AG10803 (cell line): ENCODE measurements at regions not wholly inside any gene's neighbourhood (a gene's known extent, or its start where the extent isn't known, plus 50 kb on each side); places are given as distances from the start of the nearest gene placed in this dataset.

Experiments used
- DNase-seq: peaks from one replicate; pipeline ENCODE4 v3.0.0; 2010; ENCODE audit warnings: low read depth
- H3K4me3 ChIP-seq: 2 replicates; pipeline ENCODE4 v1.5.1; 2011; ENCODE audit warnings: mild to moderate bottlenecking, low read length, control low read depth
- TF ChIP-seq, protein P1 (sequence below): conservative IDR thresholded peaks from 2 replicates; pipeline ENCODE4 v1.5.1; 2011; ENCODE audit warnings: mild to moderate bottlenecking, low read length, control low read depth, inconsistent platforms

DNA sequence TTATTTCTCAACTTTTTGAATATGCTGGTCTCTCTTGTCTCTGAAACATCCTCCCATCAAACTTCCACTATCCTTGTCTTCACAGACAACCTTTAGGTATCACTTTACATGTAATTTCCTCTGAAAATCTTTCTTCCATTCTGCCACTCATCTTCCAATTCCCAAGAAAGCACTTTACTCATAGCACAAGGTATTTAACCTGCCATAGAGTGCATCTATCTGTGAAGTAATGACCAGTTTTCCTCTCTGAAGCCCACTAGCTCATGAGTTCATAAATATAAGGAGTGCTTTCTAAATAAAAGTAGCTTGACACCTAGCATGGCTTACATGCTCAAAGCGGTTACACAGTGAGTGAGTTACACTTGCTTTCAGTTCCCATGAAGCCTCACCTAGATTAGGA lies 160.7 kb upstream of the CMC1 start:
- no peak overlapping the region for H3K4me3 ChIP-seq
- no peak for DNase-seq
- TF ChIP-seq, protein P1, sequence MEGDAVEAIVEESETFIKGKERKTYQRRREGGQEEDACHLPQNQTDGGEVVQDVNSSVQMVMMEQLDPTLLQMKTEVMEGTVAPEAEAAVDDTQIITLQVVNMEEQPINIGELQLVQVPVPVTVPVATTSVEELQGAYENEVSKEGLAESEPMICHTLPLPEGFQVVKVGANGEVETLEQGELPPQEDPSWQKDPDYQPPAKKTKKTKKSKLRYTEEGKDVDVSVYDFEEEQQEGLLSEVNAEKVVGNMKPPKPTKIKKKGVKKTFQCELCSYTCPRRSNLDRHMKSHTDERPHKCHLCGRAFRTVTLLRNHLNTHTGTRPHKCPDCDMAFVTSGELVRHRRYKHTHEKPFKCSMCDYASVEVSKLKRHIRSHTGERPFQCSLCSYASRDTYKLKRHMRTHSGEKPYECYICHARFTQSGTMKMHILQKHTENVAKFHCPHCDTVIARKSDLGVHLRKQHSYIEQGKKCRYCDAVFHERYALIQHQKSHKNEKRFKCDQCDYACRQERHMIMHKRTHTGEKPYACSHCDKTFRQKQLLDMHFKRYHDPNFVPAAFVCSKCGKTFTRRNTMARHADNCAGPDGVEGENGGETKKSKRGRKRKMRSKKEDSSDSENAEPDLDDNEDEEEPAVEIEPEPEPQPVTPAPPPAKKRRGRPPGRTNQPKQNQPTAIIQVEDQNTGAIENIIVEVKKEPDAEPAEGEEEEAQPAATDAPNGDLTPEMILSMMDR = no peak

DNA sequence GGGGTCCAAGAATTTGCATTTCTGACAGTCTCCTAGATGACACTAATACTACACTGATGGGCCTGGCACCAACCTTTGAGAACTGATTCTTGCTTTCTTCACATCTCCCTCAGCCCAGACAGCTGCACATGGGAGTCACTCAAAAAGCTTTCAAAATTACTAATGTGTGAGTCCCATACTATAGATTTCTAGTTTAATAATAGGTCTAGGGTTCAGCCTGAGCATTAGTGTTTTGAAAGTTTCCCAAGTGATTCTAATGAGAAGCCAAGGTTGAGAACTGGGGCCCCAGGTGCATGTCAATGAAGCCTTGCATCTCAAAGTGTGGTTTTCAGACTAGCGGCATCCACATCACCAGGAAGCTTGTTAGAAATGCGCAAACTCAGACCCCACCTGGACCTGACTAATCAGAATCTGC lies 159.9 kb upstream of the CMC1 start:
- no peak overlapping the region for H3K4me3 ChIP-seq
- DNase-seq = no peak
- TF ChIP-seq, protein P1 = no peak

DNA sequence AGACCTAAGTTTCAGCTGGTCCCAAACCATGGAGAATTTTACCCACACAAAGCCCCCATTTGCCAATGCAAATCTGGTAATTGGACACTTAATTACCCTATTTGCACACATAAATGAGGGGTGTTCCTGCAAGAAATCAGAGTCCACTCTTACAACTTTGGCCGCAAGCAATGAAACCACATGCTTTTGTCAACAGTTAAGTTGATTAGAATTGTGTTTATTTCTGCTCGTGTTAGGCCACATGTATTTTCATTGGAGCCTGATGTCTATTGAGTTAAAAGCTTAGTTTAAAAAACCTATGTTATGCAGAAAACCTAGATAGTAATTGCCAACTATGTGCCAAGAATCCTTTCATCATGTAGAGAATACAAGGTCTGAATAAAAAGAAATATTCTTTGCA lies 153.8 kb upstream of the CMC1 start:
- H3K4me3 ChIP-seq = no peak overlapping the region
- TF ChIP-seq, protein P1 = no peak
- DNase-seq = no peak

DNA sequence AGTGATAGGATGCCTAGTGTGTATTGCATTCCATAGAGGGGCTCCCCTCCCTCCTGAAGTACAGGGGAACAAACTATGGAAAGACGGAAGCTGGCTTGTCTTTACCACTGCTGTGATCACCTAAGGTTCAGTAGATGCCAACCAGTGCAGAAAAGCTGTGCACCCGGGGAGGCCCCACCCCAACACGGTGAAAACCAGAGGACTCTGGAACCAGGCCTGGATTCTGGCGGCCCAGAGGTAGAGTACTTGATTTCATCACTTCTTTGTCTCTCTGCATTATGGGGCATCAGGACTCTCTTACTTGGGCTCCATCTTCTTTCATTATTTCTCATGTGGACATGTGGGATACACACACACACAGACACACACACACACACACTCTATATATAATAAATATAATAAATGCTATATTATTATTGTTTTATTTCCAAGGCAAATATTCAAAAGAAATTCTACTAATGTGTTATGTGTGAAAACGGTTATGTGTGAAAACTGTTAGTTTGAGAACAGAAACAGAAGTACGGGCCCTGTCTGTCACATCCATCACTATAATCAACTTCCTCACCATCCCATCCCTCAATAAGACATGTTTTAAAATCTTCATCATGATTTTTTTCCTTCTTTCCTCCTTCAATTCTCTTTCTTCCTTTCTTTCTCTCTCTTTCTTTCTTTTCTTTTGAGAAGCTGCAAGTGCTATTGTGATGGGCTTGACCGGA lies 152.4 kb upstream of the CMC1 start:
- DNase-seq = no peak
- TF ChIP-seq, protein P1 = no peak
- no peak overlapping the region for H3K4me3 ChIP-seq

- H3K4me3 ChIP-seq = no peak overlapping the region
- no peak for DNase-seq
- TF ChIP-seq, protein P1 = no peak
These were observed 151.9 kb upstream of the CMC1 start for GRCh38 chr3:28089527-28089897.

- TF ChIP-seq, protein P1 = no peak
- DNase-seq = no peak
- no peak overlapping the region for H3K4me3 ChIP-seq
These were observed 142.1 kb upstream of the CMC1 start for GRCh38 chr3:28099296-28099695.

DNA sequence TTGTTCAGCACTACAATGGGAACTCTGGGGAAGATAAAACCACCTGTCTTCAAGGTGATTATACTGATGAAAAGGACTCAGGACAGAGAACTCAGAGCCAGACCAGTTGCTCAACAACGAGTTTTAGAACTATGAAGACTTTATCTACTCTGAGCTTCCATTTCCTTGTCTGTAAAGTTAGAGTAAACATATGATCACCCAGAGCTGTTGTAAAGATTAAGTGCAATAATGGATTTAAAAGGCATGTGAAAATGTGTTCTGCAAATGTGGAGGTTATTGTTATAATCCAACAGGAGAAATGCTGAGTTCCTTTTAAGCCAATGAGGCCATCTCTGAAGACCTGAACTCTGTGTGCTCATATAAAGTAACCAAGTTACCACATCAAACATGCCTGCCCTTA lies 139.7 kb upstream of the CMC1 start:
- DNase-seq = no peak
- H3K4me3 ChIP-seq = no peak overlapping the region
- TF ChIP-seq, protein P1 = no peak
